ENCODE measurements at regions not wholly inside any gene's neighbourhood (a gene's known extent, or its start where the extent isn't known, plus 50 kb on each side); places are given as distances from the start of the nearest gene placed in this dataset.

DNA sequence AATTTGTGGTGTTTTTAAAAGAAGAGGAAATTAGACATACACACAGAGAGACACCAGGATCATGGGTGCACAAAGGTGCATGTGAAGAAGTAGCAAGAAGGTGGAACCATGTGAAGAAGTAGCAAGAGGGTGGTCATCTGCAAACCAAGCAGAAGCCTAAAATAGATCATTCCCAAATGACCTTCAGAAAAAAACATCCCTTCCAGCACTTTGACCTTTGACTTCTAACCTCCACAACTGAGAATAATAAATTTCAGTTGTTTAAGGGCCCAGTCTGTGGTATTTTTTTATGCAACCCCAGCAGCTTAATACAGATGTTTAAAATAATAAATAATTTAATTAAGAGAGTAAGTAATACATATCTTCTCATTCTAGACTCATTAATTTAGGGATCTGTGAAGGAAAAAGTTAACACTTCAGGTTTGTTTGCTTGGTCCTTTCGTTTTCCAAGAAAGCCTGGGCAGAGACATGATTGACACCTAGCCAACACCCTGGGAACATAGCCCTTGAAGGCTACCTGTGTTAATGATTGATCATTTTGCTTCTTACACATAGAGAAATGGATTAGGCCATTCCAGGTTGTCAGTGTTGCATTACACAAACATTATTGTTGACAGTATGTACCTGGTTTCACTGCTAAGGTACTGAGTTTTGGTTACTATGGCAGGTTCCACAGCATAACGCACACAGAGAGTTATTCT lies 1331.2 kb upstream of the GBE1 start:
- no peak for DNase-seq (ENCODE audit: low read depth)

DNA sequence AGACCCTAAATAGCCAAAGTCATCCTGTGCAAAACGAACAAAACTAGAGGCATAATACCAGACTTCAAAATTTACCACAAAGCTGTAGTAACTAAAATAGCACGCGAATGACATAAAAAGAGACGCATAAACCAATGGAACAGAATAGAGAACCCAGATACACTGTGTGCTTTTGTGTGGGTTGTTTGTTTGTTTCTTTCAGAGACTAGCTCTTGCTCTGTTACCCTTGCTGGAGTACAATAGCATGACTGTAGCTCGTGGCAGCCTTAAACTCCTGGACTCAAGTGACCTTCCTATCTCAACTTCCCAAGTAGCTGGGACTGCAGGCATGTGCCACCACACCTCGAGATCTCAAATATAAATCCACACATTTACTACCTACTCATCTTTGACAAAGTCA lies 1314.6 kb upstream of the GBE1 start:
- DNase-seq (ENCODE audit: low read depth): no peak

DNA sequence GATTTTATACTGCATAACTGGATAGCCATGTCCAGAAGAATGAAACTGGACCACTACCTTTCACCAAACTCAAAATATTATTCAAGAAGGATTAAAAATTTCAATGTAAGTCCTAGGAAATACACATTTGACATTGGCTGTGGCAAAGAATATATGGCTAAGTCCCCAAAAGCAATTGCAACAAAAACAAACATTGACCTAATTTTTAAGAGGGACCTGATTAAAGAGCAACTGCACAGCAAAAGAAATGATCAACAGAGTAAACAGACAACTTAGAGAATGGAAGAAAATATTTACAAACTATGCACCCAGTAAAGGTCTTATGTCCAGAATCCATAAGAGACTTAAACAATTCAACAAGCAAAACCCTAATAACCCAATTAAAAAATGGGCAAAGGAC lies 1313.0 kb upstream of the GBE1 start:
- DNase-seq (ENCODE audit: low read depth): no peak

DNA sequence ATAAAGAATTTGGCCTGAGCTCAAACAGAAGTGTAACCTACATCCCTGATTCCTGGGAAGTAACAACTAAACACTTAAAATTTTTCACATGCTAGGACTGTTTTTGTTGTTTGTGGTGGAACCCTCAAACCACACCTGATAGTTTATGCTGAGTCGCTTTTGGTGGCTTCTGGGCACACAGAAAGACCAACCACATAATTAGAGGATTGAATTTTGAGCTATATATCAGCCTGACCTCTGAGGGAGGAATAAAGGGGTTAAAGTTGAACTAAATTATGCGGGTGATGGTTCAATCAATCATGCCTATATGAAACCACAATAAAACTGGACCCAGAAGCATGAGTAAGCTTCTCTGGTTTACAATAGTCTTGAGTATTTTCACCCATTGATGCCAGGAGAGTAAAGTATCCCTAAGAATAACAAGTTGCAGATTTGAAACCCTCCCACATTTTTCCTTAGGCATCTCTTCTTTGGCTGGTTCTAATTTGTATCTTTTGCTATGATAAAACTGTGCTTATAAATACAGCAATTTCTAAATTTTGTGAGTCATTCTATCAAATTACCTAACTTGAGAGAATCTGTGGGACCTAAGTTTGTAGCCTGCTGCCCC lies 1304.5 kb upstream of the GBE1 start:
- no peak for DNase-seq (ENCODE audit: low read depth)

DNA sequence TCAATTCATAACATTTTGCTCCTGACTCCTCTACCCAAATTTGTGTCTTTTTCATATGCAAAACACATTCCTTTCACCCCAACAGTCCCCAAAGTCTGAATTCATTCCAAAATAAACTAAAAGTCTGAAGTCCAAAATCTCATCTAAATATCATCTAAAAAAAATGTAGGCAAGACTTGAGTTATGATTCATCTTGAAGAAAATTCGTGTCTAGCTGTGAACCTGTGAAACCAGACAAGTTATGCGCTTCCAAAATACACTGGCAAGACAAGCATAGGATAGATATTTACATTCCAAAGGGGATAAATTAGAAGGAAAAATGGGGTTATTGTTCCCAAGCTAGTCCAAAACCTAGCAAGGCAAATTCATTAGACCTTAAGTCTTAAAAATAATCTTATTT lies 1302.0 kb upstream of the GBE1 start:
- DNase-seq (ENCODE audit: low read depth): no peak

DNA sequence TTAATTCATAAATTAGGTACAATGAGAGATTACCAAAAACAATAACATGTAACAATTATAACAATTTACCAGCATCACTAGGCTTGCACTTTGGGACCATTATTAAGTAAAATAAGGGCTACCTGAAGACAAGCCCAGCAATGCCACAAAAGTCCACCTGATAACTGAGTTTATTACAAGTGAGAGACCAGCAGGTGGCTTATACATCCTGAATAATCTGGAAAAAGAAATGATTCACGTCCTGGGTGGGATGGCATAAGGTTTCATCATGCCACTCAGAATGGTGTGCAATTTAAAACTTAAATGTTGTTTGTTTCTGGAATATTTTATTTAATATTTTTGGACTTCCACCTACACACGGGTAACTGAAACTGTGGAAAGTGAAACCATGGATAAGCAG lies 1287.1 kb upstream of the GBE1 start:
- no peak for DNase-seq (ENCODE audit: low read depth)

DNA sequence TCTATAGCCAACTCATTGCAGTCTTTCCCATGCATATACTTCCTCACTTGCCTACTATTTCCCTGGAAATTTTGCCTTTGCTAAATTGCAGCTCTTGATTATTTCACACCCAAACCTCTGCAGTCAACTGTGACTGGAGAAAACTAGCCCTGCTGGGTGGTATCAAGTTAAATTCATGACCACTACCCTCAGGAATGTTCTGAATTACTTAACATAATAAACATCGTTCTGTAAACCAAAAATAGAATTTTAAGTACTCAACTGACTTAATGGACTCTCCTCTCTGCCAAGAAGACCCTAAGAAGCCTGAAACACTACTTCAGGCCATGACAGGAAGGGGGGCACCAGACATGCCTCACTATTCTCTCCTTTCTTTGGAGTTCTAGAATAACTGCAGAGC lies 1278.0 kb upstream of the GBE1 start:
- DNase-seq (ENCODE audit: low read depth): no peak

DNA sequence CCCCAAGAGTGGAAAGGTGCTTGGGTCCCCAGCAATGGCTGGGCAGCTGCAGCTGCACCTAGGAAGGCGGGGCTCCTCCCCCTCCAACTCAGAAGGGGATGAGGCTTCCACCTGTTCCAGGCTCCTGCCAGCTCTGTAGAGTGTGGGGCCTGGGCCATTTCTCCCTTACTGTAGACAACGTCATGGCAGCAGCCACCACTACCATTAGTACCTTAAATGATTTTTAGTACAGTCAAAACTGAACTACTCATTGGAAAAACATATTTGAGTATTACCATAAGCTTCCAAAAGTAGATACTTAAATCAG lies 1274.2 kb upstream of the GBE1 start:
- no peak for DNase-seq (ENCODE audit: low read depth)

DNA sequence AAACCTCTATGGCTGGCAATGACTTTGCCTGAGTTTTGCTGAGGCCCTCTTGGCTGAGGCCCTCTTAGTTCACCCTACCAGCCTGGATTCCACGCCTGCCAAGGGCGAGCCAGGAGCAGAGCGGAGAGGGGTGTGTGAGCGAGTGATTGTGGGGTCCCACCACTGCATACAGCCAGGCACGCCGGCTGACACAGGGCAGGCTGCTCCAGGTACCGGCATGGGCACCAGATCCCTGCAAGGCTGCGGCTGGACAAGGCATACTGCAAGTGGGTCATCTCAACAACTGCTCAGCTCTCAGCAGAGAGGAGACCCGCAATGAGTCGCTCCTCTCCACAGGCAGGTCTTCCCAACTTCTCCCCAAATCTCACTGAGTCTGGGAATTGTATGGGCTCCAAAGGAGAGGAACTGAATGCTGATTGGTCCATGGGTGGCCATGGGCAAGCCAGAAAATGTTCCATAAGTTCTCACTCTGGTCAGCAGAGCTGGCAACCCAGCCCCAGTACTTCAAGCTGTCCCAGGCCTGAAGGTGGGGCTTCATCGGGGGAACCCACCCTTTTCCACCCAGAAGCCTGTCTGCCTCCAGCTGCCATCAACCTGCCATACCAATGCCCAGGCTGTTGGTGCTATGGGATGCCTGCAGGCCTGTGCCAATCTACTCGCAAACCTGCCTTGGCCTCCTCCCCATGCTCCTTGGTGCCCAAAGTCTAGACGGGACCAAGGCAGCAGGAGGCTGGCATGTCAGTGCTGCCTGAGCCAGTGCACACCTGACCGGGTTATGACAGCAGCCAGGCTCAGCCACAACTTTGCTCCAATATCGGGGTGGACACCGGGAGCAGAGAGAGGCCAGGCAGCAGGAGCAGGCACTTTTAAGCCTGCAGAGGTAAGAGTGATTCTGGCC lies 1273.6 kb upstream of the GBE1 start:
- DNase-seq (ENCODE audit: low read depth): no peak

DNA sequence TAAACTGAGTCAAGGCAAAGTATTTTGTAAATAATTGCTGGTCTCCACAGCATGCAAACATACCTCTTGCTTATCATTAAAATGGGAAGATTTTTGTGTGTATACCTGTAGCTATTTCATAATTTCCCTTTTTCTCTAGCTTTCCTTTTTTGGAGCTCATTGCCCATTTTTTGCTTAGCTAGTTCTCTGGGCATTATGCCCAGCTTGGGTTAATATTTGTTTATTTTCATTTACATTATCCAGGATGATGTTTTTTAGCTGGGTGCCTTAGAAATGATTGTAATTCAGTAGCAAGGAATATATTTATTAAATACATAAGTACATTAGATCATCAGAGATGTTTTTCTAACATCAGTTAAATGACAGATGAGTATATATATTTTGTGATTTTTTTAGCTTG lies 1271.7 kb upstream of the GBE1 start:
- no peak for DNase-seq (ENCODE audit: low read depth)

DNA sequence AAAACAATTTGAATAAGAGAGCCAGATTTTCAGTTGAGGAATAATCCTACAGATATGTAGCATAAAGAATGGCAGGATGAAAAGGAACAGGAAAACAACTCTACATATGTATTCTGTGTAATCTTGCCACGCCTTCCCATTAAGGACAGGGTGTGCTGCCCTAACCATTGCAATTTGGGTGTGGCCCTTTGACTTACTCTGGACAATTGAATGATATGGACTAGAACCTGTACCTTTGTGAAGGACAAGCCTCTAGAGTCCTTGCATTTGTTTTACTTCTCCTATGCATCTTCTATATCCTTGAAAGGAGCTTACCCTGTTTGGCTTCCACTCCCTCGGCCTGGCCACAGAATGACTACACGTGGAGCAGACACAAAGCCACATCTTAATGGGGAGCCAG lies 1261.6 kb upstream of the GBE1 start:
- DNase-seq (ENCODE audit: low read depth): no peak

DNA sequence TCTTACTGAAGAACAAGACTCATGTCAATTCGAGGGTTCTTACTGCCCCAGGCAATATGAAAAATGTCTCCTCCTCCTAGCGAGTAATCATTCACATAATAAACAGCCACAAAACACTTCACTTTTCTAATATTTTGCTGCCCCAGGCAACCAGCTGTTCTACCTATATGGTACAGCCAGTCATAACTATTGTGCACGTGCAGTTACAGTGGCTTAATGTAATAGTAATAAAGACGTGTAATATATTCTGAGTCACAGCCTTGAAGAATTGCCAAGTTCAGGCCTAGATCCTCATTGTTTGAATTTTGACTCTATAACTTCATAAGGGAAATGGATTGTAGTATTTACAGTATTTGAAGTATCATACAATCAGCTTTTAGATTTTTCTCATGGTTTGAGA lies 1250.0 kb upstream of the GBE1 start:
- no peak for DNase-seq (ENCODE audit: low read depth)

DNA sequence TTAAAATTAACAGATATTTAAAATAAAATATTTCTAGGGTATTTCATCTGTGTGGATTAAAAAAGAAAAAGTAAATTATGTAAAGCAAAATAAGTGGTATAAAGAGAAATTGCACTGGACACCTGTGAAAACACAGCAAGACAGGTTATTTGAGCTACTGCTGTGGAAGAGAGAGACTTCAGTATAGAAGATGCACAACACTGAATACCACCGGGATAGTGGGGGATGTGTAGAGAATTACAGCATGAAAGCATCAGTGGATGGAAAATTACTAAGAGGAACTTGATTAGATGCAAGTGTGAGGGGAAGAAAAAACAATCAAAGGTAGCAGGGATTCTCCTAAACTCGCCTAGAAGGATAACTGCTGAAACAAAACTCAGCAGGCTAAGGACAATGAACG lies 1242.5 kb upstream of the GBE1 start:
- no peak for DNase-seq (ENCODE audit: low read depth)

DNA sequence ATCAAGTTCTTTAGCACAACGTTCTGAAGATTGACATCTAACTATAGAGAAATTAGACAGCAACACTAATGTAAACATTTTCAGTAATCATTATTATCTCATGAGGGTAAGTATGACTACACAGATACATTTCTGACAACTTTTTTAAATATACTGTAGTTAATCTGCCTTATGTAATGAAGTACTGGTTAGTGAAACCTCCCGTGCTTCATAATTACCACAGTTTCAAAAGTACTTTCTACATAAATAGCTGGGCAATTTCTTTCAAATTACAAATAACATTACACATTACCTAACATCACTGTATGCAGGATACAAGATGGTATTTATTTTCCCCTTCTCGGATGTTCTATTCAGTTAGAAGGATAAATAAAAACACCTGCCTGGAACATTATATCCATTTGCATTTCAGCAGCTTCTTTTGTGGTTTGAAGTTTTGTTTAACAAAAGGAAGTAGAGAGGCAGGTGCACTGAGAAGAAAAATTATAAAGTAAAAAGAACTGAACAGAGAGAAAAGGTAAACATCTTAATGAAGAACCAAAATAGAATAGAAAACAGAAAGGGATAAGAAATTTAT lies 1241.5 kb upstream of the GBE1 start:
- DNase-seq (ENCODE audit: low read depth): no peak

DNA sequence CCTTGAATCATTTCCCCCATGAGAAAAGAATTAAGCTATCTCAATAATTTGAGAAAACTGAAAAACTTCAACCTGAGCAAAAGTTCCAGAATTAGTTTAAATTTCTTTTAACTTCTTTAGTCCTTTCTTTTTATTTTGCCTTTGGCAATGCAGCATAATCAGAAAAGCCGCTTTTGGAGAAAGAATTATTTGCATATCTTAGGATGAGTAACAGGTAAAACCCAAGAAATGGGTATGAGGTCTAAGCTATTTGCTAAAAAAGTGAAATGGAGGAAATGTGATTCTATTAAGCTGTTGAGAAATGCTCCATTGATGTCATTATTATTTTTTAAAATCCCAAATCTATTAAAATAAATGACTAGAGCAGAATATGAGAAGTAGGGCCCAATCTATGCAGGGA lies 1238.3 kb upstream of the GBE1 start:
- no peak for DNase-seq (ENCODE audit: low read depth)

DNA sequence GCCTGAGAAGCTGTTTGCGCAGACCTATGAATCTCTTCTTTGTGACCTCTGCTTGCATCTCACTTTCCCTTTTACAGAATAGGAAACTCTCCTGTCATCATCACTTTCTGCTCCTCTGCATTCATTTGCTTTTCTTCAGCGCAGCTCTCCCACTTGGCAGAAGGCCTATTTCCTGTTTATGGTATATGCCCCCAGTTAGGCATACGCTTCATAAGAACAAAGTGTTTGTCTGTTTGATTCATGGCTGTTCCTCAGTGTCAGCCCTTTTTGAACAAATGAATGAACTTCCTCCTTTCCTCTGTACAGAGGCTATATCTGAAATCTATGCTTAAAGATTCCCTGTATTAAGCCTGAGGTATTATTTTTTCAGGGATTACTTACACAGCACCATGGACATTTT lies 1216.9 kb upstream of the GBE1 start:
- DNase-seq (ENCODE audit: low read depth): no peak

DNA sequence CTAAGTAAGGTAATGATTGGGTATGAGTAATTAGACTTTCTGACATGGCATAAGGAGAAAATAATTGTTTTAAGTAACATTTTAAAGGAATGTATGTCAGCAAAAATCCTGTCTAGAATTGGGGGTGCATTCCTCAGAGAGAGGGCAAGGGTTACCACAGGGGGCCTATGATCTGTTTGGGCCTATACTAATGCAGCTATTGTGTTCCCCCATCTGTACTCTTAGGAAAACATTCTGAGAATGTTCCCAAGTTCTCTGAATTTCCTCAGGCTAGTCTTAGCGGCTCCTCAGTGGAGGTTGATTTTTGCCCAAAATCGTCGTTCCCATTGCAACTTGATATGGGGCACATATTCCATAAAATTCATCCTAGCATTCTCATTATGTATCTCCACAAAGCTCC lies 1216.4 kb upstream of the GBE1 start:
- DNase-seq (ENCODE audit: low read depth): no peak

DNA sequence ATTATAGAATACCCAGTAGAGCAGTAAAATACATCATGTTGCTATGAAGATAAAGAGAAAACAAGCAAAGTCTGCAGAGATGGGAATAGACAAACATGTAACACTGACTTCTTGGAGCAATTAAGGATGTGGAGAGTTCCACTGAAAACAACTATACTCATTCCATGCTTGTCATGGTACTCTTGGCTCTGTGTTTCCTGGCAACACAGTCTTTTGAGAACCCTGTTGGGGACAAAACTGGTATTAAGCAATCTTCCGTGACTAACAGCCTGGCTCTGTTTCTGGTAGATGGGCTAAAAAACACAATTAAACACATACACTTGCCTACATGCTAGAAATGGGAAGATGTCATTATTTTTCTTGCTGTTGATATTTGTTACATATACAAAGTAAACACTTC lies 1212.3 kb upstream of the GBE1 start:
- no peak for DNase-seq (ENCODE audit: low read depth)

DNA sequence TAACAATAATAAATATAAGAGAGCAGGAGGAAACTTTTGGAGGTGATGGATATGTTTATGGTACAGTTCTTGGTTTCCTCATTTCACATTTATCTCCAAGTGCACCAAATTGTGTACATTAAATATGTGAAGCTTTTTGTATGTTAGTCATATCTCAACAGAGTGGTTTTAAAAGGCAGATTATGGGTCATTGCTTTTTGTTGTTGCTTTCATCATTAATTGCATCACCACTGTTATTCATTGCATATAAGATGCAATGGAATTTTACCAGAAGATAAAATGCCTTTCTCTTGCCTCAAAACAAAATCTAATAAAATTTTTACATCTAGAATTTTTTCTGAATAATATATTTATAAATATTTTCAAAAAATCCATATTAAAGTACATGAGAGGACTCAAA lies 1198.9 kb upstream of the GBE1 start:
- no peak for DNase-seq (ENCODE audit: low read depth)

DNA sequence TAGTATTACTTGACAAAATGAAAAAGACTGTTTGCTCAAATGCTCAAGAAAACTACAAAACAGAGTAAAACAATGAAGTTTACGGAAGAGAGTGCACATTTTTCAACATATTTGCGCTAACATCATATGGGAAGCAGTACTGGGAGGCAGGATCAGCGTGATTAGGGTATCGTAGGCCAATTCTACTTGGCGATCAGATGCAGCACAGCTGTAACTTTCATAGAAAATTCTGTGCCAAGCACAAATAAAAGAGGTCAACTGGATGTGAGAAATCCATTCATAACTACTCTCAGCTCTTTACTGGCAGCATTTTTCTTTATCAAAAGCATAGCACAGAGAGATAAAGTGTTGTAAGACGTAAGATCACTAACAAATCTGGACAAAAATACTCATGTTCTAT lies 1196.3 kb upstream of the GBE1 start:
- DNase-seq (ENCODE audit: low read depth): no peak

DNA sequence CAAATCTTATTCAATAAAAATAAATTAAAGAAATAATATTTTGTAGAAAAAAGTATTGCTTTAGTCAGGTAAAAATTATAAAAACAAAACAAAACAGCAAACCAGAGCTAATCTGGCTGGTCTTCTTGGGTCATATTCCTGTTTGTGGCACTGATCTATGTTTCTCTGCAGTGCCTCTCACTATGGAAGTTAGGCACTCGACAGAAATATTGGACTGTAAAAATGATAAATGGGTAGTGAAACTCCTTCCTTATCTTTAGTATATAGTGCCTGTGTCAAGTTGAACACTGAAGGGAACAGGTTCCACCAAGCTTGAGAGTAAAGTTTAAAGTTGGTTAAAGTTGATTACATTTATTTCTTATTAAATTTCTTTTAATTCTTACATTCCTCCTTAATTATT lies 1195.6 kb upstream of the GBE1 start:
- no peak for DNase-seq (ENCODE audit: low read depth)

DNA sequence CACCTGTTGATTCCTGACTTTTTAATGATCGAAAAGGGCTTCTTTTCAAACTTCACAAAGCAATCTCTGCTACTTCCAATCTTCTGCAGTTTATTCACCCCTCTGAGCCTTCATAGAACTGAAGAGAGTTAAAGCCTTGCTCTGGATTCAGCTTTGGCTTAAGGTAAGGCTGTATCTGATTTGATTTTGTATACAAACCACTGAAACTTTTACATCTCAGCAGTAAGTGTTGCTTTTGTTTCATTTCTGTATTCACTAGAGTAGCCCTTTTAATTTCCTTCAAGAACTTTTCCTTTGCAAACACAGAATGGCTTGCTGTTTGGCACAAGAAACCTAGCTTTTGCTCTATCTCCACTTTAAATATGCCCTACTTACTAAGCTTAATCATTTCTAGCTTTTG lies 1193.0 kb upstream of the GBE1 start:
- DNase-seq (ENCODE audit: low read depth): no peak

DNA sequence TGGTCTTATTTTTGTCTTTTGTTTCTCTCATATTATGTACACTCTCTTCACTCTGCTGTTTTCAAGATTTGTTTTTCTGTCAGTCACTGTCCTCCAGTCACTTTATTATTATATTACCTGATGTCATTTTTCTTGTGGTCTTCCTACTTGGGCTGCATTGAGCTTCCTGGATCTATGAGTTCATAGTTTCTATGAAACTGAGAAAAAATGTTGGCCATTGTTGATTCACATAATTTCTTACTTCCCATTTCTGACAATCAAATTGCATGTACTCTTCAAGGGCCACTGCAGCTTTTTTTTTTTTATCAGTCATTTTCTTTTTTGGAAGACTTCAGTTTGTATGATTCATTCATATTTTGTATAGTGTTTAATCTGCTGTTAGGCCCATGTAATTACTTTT lies 1180.6 kb upstream of the GBE1 start:
- DNase-seq (ENCODE audit: low read depth): no peak

Data from activated T-cell treated with anti-CD3 and anti-CD28 coated beads for 48 hours (primary cell).